Panc1 (cell line): ENCODE measurements at regions not wholly inside any gene's neighbourhood (a gene's known extent, or its start where the extent isn't known, plus 50 kb on each side); places are given as distances from the start of the nearest gene placed in this dataset.

Source experiments
- POLR2AphosphoS5 ChIP-seq: IDR thresholded peaks from 2 replicates; pipeline ENCODE4 v1.6.1; 2012; ENCODE audit warnings: mild to moderate bottlenecking, low read depth, low read length, moderate library complexity
- TF ChIP-seq, protein P1 (sequence below): fragments of 450-650 bp; IDR thresholded peaks from 2 replicates; pipeline ENCODE4 v1.5.1; 2017; ENCODE audit warnings: mild to moderate bottlenecking

DNA sequence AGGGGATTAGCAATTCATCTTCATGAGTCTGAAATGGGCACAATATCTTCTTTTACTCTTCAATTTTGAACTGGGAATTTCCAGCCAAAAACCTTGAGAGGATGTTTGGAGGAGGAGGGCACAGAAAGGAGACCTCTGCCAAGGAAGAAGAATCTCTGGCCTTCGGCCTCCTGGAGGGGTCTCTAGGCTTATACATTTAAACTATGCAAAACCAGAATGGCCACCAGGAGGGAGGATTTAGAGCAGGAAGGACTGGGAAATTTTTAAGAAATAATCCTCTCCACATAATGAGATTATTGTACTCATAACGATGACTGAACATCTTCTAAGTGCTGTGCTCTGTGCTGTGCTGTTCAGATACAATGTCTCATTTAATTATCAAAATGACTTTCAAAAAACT lies 325.9 kb downstream of the NDFIP2 start:
- TF ChIP-seq, protein P1, sequence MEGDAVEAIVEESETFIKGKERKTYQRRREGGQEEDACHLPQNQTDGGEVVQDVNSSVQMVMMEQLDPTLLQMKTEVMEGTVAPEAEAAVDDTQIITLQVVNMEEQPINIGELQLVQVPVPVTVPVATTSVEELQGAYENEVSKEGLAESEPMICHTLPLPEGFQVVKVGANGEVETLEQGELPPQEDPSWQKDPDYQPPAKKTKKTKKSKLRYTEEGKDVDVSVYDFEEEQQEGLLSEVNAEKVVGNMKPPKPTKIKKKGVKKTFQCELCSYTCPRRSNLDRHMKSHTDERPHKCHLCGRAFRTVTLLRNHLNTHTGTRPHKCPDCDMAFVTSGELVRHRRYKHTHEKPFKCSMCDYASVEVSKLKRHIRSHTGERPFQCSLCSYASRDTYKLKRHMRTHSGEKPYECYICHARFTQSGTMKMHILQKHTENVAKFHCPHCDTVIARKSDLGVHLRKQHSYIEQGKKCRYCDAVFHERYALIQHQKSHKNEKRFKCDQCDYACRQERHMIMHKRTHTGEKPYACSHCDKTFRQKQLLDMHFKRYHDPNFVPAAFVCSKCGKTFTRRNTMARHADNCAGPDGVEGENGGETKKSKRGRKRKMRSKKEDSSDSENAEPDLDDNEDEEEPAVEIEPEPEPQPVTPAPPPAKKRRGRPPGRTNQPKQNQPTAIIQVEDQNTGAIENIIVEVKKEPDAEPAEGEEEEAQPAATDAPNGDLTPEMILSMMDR, result no peak
- no peak for TF ChIP-seq POLR2AphosphoS5
